ENCODE measurements at regions not wholly inside any gene's neighbourhood (a gene's known extent, or its start where the extent isn't known, plus 50 kb on each side); places are given as distances from the start of the nearest gene placed in this dataset.

DNA sequence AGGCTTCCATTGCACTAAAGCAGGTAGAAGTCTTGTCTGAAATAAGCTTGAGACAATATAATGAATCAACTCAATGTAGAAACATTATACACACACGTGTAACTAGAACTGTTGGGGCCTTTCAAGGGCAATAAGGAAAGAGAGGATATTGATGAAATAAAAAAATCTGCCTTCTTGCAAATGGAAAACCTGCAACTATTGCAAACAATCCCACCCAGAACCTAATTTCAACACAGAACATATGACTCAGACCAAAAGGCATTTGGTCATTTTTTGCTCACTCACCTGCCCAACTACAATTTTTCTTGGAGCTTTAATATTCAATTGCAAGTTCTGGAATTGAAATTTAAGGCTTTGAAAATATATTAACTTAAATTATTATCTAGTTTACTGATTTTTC lies 900.1 kb downstream of the TTLL7 start:
- DNase-seq (ENCODE audit: low read depth), result no peak
- H3K4me3 ChIP-seq (ENCODE audit: low read depth, low read length), result no peak overlapping the region
- TF ChIP-seq, protein P1, sequence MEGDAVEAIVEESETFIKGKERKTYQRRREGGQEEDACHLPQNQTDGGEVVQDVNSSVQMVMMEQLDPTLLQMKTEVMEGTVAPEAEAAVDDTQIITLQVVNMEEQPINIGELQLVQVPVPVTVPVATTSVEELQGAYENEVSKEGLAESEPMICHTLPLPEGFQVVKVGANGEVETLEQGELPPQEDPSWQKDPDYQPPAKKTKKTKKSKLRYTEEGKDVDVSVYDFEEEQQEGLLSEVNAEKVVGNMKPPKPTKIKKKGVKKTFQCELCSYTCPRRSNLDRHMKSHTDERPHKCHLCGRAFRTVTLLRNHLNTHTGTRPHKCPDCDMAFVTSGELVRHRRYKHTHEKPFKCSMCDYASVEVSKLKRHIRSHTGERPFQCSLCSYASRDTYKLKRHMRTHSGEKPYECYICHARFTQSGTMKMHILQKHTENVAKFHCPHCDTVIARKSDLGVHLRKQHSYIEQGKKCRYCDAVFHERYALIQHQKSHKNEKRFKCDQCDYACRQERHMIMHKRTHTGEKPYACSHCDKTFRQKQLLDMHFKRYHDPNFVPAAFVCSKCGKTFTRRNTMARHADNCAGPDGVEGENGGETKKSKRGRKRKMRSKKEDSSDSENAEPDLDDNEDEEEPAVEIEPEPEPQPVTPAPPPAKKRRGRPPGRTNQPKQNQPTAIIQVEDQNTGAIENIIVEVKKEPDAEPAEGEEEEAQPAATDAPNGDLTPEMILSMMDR (conservative IDR thresholded peaks at IDR 0.05; ENCODE audit: low read depth, low read length), result no peak

DNA sequence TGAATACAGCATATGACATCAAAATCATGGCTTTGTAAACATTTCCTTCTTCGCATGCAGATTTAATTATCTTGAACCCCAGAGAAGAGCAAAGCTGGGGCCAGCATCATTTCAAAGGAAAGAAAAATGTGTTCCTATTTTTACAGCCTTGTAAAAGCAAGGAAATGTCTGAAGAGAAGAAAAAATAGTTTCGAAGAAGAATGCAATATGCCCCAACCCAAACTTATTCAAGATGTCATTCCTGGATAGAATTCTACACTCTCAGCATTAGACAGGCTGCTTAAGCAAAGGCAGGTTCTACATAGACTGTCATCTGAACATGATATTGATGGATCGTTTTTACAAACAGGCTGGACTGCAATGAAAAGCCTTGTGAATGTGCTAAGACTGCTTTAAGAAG lies 900.8 kb downstream of the TTLL7 start:
- TF ChIP-seq, protein P1 (conservative IDR thresholded peaks at IDR 0.05; ENCODE audit: low read depth, low read length), result no peak
- DNase-seq (ENCODE audit: low read depth), result no peak
- H3K4me3 ChIP-seq (ENCODE audit: low read depth, low read length), result no peak overlapping the region

DNA sequence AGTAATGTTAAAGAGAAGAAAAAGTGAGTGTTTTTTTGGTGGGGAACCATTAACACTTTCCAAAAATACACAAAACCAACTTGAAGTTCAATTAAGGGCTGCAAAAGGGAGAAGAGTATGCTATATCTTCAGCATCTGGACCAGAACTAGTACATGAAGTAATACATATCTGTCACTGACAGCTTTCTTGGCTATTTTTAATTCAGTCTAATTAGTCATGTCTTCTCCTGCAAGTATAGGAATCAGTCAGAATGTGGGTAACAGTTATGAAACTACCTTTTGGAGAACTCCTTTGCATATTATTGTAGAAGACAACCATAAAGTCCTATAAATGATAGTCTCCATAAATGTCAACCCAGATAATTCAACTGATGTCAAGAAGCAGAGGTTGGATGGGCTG lies 901.2 kb downstream of the TTLL7 start:
- TF ChIP-seq, protein P1 (conservative IDR thresholded peaks at IDR 0.05; ENCODE audit: low read depth, low read length), result no peak
- H3K4me3 ChIP-seq (ENCODE audit: low read depth, low read length), result no peak overlapping the region
- DNase-seq (ENCODE audit: low read depth), result no peak

DNA sequence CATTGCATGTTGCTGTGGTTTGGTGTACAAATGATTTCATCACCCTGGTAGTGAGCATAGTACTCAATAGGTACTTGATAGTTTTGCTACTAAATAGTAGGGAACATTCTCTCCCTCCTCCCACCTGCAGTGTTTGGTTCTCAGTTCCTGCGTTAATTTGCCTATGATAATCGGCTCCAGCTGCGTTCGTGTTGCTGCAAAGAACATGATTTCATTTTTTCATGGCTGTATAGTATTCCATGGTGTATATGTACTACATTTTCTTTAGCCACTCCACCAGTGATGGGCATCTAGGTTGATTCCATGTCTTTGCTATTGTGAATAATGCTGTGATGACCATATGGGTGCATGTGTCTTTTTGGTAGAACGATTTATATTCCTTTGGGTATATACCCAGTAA lies 903.4 kb downstream of the TTLL7 start:
- H3K4me3 ChIP-seq (ENCODE audit: low read depth, low read length), result no peak overlapping the region
- no peak for DNase-seq (ENCODE audit: low read depth)
- TF ChIP-seq, protein P1 (conservative IDR thresholded peaks at IDR 0.05; ENCODE audit: low read depth, low read length), result no peak

DNA sequence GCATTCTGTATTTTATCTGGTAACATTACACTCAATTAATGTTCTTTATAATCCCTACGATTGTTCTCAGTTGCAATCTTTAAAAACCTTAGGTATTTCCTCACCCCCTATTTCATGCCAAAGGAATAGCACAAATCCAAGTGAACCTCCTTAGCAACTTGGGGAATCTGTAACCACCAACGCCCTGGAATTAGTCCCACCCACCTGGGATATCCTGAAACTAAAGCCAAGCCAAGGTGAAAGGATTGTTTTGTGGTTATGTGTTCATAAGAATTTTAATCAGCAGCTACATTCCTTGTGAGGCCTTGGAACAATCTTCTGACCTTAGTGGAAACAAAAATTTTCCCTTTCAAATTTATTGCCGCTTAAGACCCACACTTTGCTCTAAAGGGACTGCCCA lies 908.7 kb downstream of the TTLL7 start:
- TF ChIP-seq, protein P1 (conservative IDR thresholded peaks at IDR 0.05; ENCODE audit: low read depth, low read length), result no peak
- DNase-seq (ENCODE audit: low read depth), result no peak

DNA sequence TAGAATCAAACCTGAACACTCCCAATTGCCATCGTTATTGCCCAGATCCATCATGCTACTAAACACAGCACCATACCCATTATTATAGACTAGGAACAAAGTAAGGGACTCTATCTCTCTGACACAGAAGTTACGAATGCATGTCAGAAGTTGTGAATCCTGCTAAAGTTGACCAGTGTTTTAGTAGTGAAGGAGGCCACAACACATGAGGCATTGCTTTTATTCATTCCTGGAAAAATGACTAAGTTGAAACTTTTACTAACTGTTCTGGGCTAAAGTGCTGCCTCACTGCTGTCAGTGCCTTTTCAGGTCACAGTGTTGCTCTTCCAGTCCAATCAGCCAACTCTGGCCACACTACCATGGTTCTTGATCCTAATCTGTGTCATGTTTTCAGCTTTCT lies 911.1 kb downstream of the TTLL7 start:
- H3K4me3 ChIP-seq (ENCODE audit: low read depth, low read length), result no peak overlapping the region
- DNase-seq (ENCODE audit: low read depth), result no peak
- TF ChIP-seq, protein P1 (conservative IDR thresholded peaks at IDR 0.05; ENCODE audit: low read depth, low read length), result no peak

More for the DNA sequence above, 908.7 kb downstream of the TTLL7 start:
- H3K4me3 ChIP-seq (ENCODE audit: low read depth, low read length), result no peak overlapping the region

DNA sequence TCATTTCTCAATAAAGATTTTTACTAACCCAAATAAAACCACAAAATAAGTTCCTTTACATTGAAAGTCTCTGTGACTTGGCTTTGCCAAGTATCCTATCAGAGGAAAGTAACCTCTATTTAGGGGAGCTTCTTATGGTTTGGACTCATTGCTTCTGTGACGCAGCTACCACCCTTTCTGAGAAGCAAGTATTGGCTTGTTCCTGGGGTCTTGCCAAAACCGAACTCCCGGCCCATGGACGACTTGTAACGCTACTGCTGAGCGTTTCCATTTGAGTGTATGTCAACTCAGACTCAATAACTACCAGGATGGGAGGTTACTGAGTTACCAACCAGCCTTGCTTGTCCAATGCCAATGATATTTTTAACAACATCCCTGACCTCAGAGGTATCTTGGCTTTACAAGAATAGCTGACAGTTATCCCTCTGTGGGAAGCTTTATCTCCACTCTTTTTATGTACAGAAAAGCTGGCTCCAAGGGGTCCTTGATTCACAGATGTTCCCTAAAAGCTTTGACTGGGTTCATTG lies 911.9 kb downstream of the TTLL7 start:
- TF ChIP-seq, protein P1 (conservative IDR thresholded peaks at IDR 0.05; ENCODE audit: low read depth, low read length), result no peak
- DNase-seq (ENCODE audit: low read depth), result no peak
- no peak overlapping the region for H3K4me3 ChIP-seq (ENCODE audit: low read depth, low read length)

All from epithelial cell of proximal tubule (primary cell).